Right lobe of liver (tissue), 4 donors: ENCODE measurements at regions not wholly inside any gene's neighbourhood (a gene's known extent, or its start where the extent isn't known, plus 50 kb on each side); places are given as distances from the start of the nearest gene placed in this dataset.

Experiments
- POLR2A ChIP-seq: fragments of 450-650 bp; IDR thresholded peaks from one replicate; pipeline ENCODE4 v1.6.1; 2017; ENCODE audit warnings: antibody characterized with exemption, mild to moderate bottlenecking
- TF ChIP-seq, protein P1 (sequence below), 4 donors: fragments of 200-600 bp in 3 of 4; fragments of 450-650 bp in 1 of 4; IDR thresholded peaks; one replicate each; pipeline versions ENCODE4 v1.5.1 to v1.8.0; 2016 to 2022; ENCODE audit warnings: antibody characterized with exemption in 4 of 4, mild to moderate bottlenecking in 2 of 4
- donor health status: DM: no; HTN: no; CAD: no.
- donor health status: DM: no; HTN: no; CAD: no.
- donor health status: DM: no; HTN: yes; CAD: no.

DNA sequence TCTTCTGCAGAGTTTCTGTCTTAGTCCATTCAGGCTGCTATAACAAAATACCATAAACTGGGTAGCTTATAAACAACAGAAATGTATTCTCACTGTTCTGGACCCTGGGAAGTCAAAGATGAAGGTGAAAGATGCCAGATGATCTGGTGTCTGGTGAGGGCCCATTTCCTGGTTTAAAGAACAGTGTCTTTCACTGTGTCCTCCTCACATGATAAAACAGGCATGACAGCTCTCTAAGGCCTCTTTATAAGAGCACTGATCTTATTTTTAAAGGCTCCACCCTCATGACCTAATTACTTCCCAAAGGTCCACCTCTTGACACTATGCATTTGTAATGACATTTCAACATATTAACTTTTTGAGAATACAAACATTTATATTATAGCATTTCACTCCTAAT is 250.2 kb upstream of the ZRANB2 start:
- TF ChIP-seq, protein P1, sequence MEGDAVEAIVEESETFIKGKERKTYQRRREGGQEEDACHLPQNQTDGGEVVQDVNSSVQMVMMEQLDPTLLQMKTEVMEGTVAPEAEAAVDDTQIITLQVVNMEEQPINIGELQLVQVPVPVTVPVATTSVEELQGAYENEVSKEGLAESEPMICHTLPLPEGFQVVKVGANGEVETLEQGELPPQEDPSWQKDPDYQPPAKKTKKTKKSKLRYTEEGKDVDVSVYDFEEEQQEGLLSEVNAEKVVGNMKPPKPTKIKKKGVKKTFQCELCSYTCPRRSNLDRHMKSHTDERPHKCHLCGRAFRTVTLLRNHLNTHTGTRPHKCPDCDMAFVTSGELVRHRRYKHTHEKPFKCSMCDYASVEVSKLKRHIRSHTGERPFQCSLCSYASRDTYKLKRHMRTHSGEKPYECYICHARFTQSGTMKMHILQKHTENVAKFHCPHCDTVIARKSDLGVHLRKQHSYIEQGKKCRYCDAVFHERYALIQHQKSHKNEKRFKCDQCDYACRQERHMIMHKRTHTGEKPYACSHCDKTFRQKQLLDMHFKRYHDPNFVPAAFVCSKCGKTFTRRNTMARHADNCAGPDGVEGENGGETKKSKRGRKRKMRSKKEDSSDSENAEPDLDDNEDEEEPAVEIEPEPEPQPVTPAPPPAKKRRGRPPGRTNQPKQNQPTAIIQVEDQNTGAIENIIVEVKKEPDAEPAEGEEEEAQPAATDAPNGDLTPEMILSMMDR (IDR thresholded peaks at IDR 0.05), result no peak
- no peak for TF ChIP-seq POLR2A
